Mesenchymal stem cell (in vitro differentiated cells and primary cell): ENCODE measurements at regions not wholly inside any gene's neighbourhood (a gene's known extent, or its start where the extent isn't known, plus 50 kb on each side); places are given as distances from the start of the nearest gene placed in this dataset.

Experiments used
- DNase-seq: peaks from one replicate; pipeline ENCODE4 v3.0.0-alpha.2; 2013
- H2AFZ ChIP-seq: one replicate; pipeline ENCODE4 v1.6.1; 2013; ENCODE audit warnings: low read depth, mild to moderate bottlenecking, control low read depth, inconsistent platforms, low read length, moderate library complexity
- H2AK5ac ChIP-seq: 2 replicates; pipeline ENCODE4 v1.6.1; 2013; ENCODE audit warnings: low read length, moderate library complexity, mild to moderate bottlenecking, inconsistent platforms; ENCODE audit not compliant: severe bottlenecking
- H2BK120ac ChIP-seq: one replicate; pipeline ENCODE4 v1.6.1; 2013; ENCODE audit warnings: low read depth, mild to moderate bottlenecking, inconsistent platforms, low read length, moderate library complexity
- H2BK12ac ChIP-seq, 2 experiments: one replicate each; pipeline ENCODE4 v1.6.1; 2013; ENCODE audit warnings: inconsistent platforms in 2 of 2, low read length in 2 of 2, mild to moderate bottlenecking in 2 of 2, moderate library complexity in 2 of 2, control low read depth in 1 of 2
- H2BK15ac ChIP-seq: one replicate; pipeline ENCODE4 v1.6.1; 2013; ENCODE audit warnings: mild to moderate bottlenecking, low read depth, inconsistent platforms; ENCODE audit not compliant: poor library complexity, severe bottlenecking
- H2BK5ac ChIP-seq: 2 replicates; pipeline ENCODE4 v1.6.1; 2013; ENCODE audit warnings: low read depth, mild to moderate bottlenecking, low read length, control low read depth, inconsistent platforms; ENCODE audit not compliant: poor library complexity, severe bottlenecking
- H3K14ac ChIP-seq, 2 experiments: one replicate each; pipeline ENCODE4 v1.6.1; 2013; ENCODE audit warnings: inconsistent platforms in 2 of 2, low read length in 2 of 2, control low read depth in 1 of 2, mild to moderate bottlenecking in 1 of 2, moderate library complexity in 1 of 2
- H3K18ac ChIP-seq, 2 experiments: one replicate each; pipeline ENCODE4 v1.6.1; 2013; ENCODE audit warnings: inconsistent platforms in 2 of 2, low read length in 2 of 2, control low read depth in 1 of 2, low read depth in 1 of 2, mild to moderate bottlenecking in 1 of 2
- H3K23ac ChIP-seq, 2 experiments: one replicate each; pipeline ENCODE4 v1.6.1; 2013; ENCODE audit warnings: inconsistent platforms in 2 of 2, low read length in 2 of 2, mild to moderate bottlenecking in 2 of 2, moderate library complexity in 2 of 2, control low read depth in 1 of 2
- H3K27ac ChIP-seq: 2 replicates; pipeline ENCODE4 v1.5.1; 2013; ENCODE audit warnings: mild to moderate bottlenecking, moderate library complexity, low read length, control low read depth, inconsistent platforms; ENCODE audit not compliant: poor library complexity, severe bottlenecking
- H3K27me3 ChIP-seq, 2 experiments: 2 replicates each; pipeline versions ENCODE4 v1.6.1 to v1.7.0; 2013; ENCODE audit warnings: low read length in 2 of 2, mild to moderate bottlenecking in 2 of 2, moderate library complexity in 2 of 2, control low read depth in 1 of 2, inconsistent platforms in 1 of 2; ENCODE audit not compliant: control insufficient read depth in 1 of 2, insufficient read depth in 1 of 2
- H3K36me3 ChIP-seq, 2 experiments: 2 replicates each; pipeline versions ENCODE4 v1.6.1 to v1.7.0; 2013; ENCODE audit warnings: low read length in 2 of 2, control low read depth in 1 of 2, inconsistent platforms in 1 of 2, low read depth in 1 of 2, mild to moderate bottlenecking in 1 of 2; ENCODE audit not compliant: insufficient read depth in 2 of 2, control insufficient read depth in 1 of 2
- H3K4ac ChIP-seq, 2 experiments: one replicate each; pipeline ENCODE4 v1.6.1; 2013; ENCODE audit warnings: inconsistent platforms in 2 of 2, low read length in 2 of 2, mild to moderate bottlenecking in 2 of 2, moderate library complexity in 2 of 2, control low read depth in 1 of 2, low read depth in 1 of 2
- H3K4me1 ChIP-seq: 2 replicates; pipeline ENCODE4 v1.6.1; 2013; ENCODE audit warnings: low read depth, low read length, control low read depth; ENCODE audit not compliant: control insufficient read depth, insufficient read depth
- H3K4me2 ChIP-seq: 2 replicates; pipeline ENCODE4 v1.6.1; 2013; ENCODE audit warnings: low read length, mild to moderate bottlenecking, inconsistent platforms; ENCODE audit not compliant: poor library complexity, severe bottlenecking
- H3K4me3 ChIP-seq, 2 experiments: 2 replicates each; pipeline versions ENCODE4 v1.5.1 to v1.7.0; 2013; ENCODE audit warnings: low read length in 2 of 2, mild to moderate bottlenecking in 2 of 2, control low read depth in 1 of 2, low read depth in 1 of 2; ENCODE audit not compliant: insufficient read depth in 1 of 2
- H3K79me1 ChIP-seq: replicated peaks from 2 replicates; pipeline ENCODE4 v1.6.1; 2013; ENCODE audit warnings: mild to moderate bottlenecking, control low read depth, low read length, inconsistent platforms; ENCODE audit not compliant: poor library complexity, severe bottlenecking
- H3K9ac ChIP-seq: 2 replicates; pipeline ENCODE4 v1.7.0; 2013; ENCODE audit warnings: mild to moderate bottlenecking, low read length, moderate library complexity
- H3K9me3 ChIP-seq: 2 replicates; pipeline ENCODE4 v1.7.0; 2013; ENCODE audit warnings: mild to moderate bottlenecking, low read length; ENCODE audit not compliant: control insufficient read depth
- H4K8ac ChIP-seq: one replicate; pipeline ENCODE4 v1.6.1; 2013; ENCODE audit warnings: inconsistent platforms, mild to moderate bottlenecking, low read length, moderate library complexity
- H4K91ac ChIP-seq: one replicate; pipeline ENCODE4 v1.6.1; 2013; ENCODE audit warnings: mild to moderate bottlenecking, low read length, inconsistent platforms
- WGBS: methylation state at CpG from one replicate; pipeline ENCODE4 v1.1.7; 2013; ENCODE audit warnings: mixed read lengths; 5-methylcytosine and 5-hydroxymethylcytosine counted together

- WGBS = 82% methylated on average over 10 of the region's 10 CpGs
- no peak overlapping the region for H3K27ac ChIP-seq
Measured at GRCh38 chr20:63068711-63069367, 62.1 kb upstream of the BHLHE23 start.

GRCh38 chr20:63067721-63068560 lies 61.2 kb upstream of the BHLHE23 start:
- Histone ChIP-seq H3K79me1 (no peaks in the 10 kb centered on the region), H3K23ac (no peak overlapping the region), H3K14ac (peak overlapping the region in 1 of 2 experiments; percentile 46), H4K91ac (no peak overlapping the region), H2BK12ac (no peak overlapping the region), H3K36me3 (no peaks in the 10 kb centered on the region), H3K4me1 (peaks cover 2% of the 10 kb centered on the region), H3K4ac (no peak overlapping the region), H3K27me3 (peaks cover 31 to 63% of the 10 kb centered on the region in 2 experiments), H3K4me2 (no peak overlapping the region), H3K9me3 (no peaks in the 10 kb centered on the region), H3K27ac (no peak overlapping the region), H2BK120ac (no peak overlapping the region), H2BK15ac (peak overlapping the region; percentile 53), H4K8ac (no peak overlapping the region), H2BK5ac (no peak overlapping the region), H2AK5ac (no peak overlapping the region), H2AFZ (no peak overlapping the region), H3K9ac (no peak overlapping the region), H3K18ac (no peak overlapping the region), H3K4me3 (no peak overlapping the region)
- no peak for DNase-seq
- WGBS = 81% methylated on average over 21 of the region's 26 CpGs

More at GRCh38 chr20:63068711-63069367, 62.1 kb upstream of the BHLHE23 start:
- Histone ChIP-seq H2AK5ac (no peak overlapping the region), H4K91ac (no peak overlapping the region), H2BK12ac (no peak overlapping the region), H3K4me1 (peaks cover 2% of the 10 kb centered on the region), H3K14ac (no peak overlapping the region), H2AFZ (no peak overlapping the region), H3K9me3 (no peaks in the 10 kb centered on the region), H2BK120ac (no peak overlapping the region), H3K4me3 (no peak overlapping the region), H2BK15ac (no peak overlapping the region), H2BK5ac (no peak overlapping the region), H3K79me1 (no peaks in the 10 kb centered on the region), H3K18ac (no peak overlapping the region), H4K8ac (no peak overlapping the region), H3K4ac (no peak overlapping the region), H3K36me3 (no peaks in the 10 kb centered on the region), H3K27me3 (peaks cover 40 to 64% of the 10 kb centered on the region in 2 experiments), H3K23ac (no peak overlapping the region), H3K9ac (no peak overlapping the region), H3K4me2 (no peak overlapping the region)
- no peak for DNase-seq

GRCh38 chr20:63067266-63067635 lies 60.5 kb upstream of the BHLHE23 start:
- Histone ChIP-seq H3K4me3 (no peak overlapping the region), H3K4me2 (no peak overlapping the region), H4K8ac (no peak overlapping the region), H3K18ac (no peak overlapping the region), H3K27me3 (peaks cover 25 to 58% of the 10 kb centered on the region in 2 experiments), H3K9me3 (no peaks in the 10 kb centered on the region), H3K23ac (no peak overlapping the region), H2BK15ac (no peak overlapping the region), H3K36me3 (no peaks in the 10 kb centered on the region), H3K79me1 (no peaks in the 10 kb centered on the region), H2BK12ac (no peak overlapping the region), H3K27ac (no peak overlapping the region), H2BK5ac (no peak overlapping the region), H4K91ac (no peak overlapping the region), H2AK5ac (no peak overlapping the region), H2BK120ac (no peak overlapping the region), H2AFZ (no peak overlapping the region), H3K4ac (no peak overlapping the region), H3K9ac (no peak overlapping the region), H3K4me1 (peaks cover 2% of the 10 kb centered on the region), H3K14ac (no peak overlapping the region)
- 79% methylated on average over 12 of the region's 12 CpGs for WGBS
- no peak for DNase-seq

- no peaks in the 10 kb centered on the region for H3K36me3 ChIP-seq
- WGBS = 76% methylated on average over 20 of the region's 23 CpGs
- no peak overlapping the region for H3K4me2 ChIP-seq
- H3K9ac ChIP-seq = no peak overlapping the region
- no peak overlapping the region for H4K8ac ChIP-seq
- no peak overlapping the region for H2AK5ac ChIP-seq
- no peak overlapping the region for H3K27ac ChIP-seq
- H3K4me1 ChIP-seq = peaks cover 2% of the 10 kb centered on the region
- no peak overlapping the region for H3K14ac ChIP-seq
- H3K23ac ChIP-seq = no peak overlapping the region
- no peak overlapping the region for H2BK15ac ChIP-seq
- H3K79me1 ChIP-seq = no peaks in the 10 kb centered on the region
- no peak overlapping the region for H4K91ac ChIP-seq
- H2BK5ac ChIP-seq = no peak overlapping the region
- H3K27me3 ChIP-seq = peaks cover 24 to 58% of the 10 kb centered on the region in 2 experiments
- DNase-seq = no peak
- H3K4me3 ChIP-seq = no peak overlapping the region
- H2BK120ac ChIP-seq = no peak overlapping the region
- H3K9me3 ChIP-seq = no peaks in the 10 kb centered on the region
- H2AFZ ChIP-seq = no peak overlapping the region
- no peak overlapping the region for H3K4ac ChIP-seq
- H3K18ac ChIP-seq = no peak overlapping the region
- H2BK12ac ChIP-seq = no peak overlapping the region
Measured at GRCh38 chr20:63066506-63067265, 59.9 kb upstream of the BHLHE23 start.
